HG03196 (cell line): ENCODE measurements at regions not wholly inside any gene's neighbourhood (a gene's known extent, or its start where the extent isn't known, plus 50 kb on each side); places are given as distances from the start of the nearest gene placed in this dataset.
"Not testable (repeated sequence)": the region's sequence is repeated elsewhere in the genome, so short reads cannot be mapped to it uniquely, and the experiment has no call there.

Experiments
- ATAC-seq: cut with Tn5 transposase; IDR thresholded peaks from one replicate; pipeline ENCODE4 v1.9.1; 2021; ENCODE audit not compliant: unreplicated experiment

DNA sequence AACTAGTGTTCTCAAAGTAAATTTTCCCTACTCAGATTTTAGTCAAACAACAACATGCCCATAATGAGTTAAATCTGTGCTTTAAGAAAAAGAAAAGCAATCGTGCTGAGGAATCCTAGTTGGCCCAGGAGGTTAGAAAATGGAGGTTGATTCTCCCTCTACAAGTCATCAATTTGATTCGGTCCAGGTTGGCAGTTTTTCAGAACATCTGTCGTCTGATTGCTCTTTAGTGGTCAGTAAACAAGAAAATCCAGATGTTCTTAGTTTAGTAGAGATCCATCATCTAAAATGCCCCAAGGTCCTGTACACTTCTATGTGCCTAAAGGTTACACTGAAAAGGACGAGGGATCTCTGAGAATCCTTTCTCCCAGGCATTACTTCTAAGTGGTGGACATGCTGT is 659.2 kb downstream of the MTRR start:
- ATAC-seq, result no peak

DNA sequence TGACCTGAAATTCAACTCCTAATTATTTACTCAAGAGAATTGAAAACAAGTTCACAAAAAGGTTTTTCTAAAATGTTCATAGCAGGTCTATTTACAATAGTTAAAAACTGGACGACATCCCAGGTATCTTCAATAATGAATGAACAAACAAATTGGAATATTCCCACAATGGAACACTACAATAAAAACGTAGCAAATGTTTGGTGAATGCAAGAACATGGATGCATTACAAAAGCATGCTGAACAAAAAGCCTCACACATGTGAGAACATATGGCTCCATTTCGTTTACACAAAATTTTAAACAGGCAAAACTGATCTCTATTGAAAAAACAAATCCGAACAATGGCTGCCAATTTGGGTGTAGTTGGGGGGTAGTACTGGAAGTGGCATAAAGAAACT is 669.9 kb downstream of the MTRR start:
- no peak for ATAC-seq

DNA sequence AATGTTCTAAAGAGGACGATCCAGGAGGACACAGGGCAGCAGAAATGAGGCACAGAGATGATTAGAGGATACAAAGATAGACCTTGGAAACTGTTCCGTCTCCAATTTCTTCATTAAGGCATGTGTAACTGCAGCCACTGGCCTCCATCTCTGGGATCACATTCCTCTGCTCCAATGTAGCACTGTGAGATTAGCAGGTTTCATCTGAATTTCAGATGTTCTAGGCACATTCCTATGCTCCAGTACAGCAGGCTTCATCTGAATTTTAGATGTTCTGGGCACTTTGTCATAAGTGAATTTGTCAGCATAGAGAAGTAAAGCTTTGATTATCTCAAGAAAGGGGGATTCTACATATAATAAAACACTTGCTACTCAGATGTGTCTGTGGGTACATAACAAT is 671.4 kb downstream of the MTRR start:
- ATAC-seq, result no peak

DNA sequence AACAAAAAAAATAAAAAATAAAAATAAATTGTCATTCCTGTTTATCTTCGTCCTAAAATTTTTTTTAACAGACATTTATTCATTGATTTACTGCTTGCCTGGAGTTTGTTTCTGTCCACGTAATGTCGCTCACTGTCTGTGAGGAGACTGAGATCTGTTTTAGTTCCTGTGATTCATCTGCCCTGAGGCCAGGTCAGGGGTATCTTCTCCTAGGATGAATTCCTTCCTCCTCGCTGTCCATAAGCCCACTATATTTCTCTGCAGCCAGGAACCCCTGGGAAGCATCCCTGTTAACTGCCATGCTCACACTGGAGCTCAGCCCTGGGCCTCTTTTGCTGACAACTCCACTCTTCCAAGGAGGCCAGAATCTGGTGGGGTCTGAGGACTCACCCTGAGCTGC is 682.0 kb downstream of the MTRR start:
- no peak for ATAC-seq

DNA sequence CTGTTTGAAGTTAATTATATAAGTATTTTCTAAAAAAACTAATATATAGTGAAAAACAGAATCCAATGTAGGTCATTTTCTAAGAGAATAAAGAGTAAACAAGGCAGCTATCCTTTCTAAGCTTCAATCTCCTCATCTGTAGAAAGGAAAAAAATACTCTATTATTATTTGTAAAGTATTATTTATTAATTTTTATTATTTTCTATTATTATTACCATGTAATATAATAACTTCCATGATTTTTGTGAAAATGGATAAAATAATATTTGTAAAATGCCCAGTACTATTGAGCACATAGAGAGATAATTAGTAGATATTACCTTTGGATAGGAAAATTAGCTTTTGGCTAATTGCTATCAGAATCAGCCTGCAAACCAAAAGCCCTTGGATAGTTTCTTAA is 684.4 kb downstream of the MTRR start:
- ATAC-seq, result no peak

DNA sequence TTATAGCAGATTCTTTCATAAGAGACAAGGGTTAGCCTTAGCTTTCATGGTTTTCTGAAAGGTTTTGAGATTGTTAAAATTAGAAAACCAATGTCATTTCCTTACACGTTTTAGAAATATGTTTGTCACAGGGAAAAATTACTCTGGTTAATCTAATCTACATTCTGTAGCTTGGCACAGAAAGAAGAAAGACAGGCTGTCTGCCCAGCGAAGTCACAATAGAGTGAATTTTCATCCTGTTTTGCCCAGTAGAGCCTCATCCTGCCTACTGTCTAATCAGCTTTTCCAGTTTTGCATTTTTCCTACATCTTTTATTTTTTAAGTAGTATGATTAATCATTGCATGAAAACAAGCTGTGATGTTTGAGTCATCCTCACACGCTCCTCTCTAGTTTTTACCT is 688.8 kb downstream of the MTRR start:
- no peak for ATAC-seq

DNA sequence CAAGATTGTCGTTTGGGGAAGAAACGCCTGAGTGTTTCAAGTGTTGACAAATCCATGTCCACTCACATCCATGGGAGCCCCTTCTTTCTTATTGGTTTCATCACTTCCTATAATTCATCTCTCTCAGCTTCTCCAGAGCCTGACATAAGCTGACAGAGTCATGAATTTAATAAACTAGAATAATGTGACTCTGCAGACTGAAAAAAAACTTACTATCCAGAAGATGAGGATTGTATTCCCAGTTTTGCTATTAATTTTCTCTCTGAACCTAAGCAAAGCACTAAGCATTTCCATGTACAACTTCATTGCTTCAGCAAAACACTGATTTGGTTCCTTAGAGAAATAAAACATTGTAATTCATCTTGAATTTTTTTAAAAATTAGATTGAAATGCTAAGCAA is 691.8 kb downstream of the MTRR start:
- ATAC-seq, result no peak

DNA sequence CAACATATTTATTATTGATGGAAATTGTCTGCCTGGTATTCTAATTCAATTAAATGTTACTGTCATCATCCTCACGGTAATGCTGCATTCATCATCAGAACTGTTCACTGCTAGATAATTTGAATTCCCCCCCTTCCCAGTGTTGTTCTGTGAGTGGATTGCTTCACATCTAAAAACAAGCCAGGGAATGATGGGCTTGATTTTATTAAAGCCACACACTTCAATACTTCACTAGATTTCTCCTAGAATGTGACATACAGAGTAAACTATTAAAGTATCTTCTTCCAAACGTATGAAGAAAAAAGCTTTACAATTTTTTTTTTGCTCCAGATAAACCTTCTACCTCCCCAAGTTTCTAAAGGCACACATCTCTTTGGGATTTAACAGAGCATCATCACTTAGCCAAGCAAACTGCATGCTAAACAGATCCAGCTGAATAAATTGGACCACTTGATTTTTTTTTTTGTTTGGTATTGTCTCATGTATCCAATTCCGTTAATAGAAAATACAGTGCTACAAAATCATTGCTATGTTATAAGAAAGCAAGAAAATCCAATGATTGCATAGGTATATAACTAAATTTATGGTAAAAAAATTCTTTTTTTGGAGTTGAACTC is 692.4 kb downstream of the MTRR start:
- no peak for ATAC-seq

DNA sequence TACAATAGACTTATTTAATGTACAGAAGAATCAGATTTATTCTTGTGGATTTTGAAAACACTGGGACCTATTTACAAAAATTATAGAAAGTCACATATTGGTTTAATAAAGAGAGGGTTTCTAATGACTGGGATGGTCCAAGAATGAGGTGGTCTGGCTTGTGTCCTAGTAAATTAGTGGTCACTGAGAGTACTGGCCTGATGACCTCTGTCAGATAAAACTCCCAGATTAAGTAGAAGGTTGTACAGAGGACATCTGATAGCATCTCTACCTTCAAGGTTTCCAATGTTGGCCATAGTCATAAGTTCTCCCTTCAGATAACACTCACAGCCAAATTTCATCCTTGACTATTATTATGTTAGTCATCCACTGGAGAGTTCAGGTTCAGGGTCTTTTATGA is 692.9 kb downstream of the MTRR start:
- no peak for ATAC-seq

DNA sequence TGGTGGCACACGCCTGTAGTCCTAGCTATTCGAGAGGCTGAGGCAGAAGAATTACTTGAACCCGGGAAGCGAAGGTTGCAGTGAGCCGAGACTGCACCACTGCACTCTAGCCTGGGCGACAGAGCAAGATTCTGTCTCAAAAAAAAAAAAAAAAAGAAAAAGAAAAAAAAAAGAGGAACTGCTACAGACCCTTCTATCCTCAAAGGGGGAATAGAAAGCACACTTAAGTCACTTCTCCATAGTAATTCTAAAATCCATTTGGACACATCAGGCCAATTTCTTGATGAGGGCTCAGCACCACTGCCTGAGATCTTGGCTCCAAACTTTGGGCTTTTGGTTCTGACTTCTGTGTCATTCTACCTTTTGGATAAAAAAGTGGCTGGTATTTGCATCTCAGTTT is 694.6 kb downstream of the MTRR start:
- ATAC-seq, result not testable (repeated sequence)

DNA sequence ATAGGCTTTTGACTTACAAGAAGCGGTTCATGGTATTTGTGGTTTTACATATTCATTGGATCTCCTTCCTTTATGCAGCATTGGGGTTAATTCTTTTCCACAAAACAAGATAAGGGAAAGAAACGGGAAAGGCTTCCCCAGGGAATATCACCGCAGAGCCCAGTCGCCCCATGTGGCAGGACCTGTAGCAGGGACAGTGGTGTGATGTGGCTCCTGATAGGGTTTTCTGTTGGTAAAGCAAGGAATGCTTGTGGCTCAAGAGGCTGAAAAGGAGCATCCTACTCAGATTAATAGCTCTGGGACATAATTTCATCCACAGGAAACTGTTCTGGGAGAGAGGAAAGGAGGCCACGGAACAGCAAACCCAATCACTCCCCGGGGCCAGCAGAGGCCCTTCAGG is 699.9 kb downstream of the MTRR start:
- no peak for ATAC-seq

DNA sequence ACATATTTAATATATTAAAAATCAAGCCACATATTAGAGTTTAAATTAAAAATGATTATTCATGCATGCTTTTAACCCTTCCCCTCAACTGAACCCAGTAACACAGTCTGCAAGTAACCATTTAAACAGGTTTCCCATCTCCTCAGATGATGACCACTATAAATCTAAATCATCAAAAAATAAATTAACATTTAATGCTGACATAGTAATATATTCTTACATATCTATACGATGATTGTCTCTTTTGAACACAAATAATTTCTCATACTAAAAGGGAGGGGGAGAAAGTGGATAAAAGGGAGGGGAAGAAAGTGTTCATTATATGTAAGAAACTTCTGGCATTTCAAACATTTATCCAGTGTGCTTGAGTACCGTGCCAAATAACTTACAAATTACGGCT is 701.6 kb downstream of the MTRR start:
- ATAC-seq, result no peak

DNA sequence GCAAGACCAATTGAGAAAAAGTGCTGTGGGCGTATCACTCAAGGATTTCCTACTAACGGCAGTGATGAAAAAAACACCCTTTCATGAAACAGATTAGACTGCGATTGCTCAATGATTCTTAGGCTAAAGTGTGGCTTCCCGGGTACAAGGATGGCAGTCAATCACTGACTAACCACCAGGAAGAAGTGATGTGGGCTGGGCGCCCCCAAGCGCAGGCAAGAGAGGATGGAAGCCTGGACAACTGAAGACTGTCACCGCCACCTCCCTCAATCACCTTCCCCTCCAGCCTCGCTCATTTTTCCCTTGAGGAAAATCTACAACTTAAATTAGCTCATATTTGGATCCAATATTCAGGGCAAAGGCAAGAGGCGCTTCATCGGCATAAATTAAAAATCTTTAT is 707.2 kb downstream of the MTRR start:
- ATAC-seq, result no peak

DNA sequence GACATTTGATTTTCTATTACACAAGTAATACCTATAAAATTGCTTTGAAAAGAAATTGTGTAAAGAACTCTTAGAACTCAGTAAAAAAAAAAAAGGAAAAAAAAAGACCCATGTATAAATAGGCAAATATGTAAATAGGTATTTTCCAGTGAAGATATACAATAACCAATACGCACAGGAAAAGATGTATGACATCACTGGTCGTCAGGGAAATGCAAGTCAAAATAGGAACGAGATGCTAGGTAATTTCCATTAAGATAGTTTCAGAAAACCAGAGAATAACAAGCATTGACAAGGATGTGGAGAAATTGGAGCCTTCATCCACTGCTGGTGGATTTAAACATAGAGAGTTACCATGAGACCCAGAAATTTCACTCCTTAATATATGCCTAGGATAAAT is 708.8 kb downstream of the MTRR start:
- no peak for ATAC-seq

DNA sequence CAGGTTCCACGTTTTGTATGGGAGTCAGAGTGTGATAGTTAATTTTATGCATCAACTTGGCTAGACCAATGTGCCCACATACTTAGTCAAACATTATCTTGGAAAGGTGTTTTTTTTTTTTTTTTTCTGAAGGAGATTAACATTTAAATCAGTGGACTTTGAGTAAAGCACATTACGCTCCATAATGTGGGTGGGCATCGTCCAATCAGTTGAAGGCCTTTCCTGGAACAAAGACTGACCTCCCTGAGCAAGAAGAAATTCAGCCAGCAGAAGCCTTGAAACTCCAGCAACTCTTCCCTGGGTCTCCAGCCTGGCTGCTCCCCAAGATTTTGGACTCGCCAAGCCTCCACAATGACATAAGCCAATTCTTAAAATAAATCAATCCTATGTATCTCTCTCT is 711.4 kb downstream of the MTRR start:
- ATAC-seq, result no peak

DNA sequence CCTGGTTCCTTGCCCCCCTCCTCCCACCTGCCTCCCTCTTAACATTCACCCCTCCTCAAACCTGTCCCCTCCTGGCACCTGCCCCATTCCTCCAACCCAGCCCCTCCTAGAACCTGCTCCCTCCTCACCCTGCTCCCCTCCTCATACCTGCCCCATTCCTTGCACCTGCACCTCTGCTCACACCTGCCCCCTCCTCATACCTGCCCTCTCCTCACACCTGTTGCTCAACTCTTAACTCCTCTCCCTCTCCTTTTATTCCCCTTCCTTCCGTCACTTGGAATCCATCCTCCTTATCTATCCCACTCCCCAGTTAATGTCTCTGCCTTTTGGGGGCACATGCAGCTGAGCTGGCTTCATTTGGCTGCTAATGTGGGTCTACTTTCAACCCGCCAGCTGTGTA is 712.1 kb downstream of the MTRR start:
- no peak for ATAC-seq

DNA sequence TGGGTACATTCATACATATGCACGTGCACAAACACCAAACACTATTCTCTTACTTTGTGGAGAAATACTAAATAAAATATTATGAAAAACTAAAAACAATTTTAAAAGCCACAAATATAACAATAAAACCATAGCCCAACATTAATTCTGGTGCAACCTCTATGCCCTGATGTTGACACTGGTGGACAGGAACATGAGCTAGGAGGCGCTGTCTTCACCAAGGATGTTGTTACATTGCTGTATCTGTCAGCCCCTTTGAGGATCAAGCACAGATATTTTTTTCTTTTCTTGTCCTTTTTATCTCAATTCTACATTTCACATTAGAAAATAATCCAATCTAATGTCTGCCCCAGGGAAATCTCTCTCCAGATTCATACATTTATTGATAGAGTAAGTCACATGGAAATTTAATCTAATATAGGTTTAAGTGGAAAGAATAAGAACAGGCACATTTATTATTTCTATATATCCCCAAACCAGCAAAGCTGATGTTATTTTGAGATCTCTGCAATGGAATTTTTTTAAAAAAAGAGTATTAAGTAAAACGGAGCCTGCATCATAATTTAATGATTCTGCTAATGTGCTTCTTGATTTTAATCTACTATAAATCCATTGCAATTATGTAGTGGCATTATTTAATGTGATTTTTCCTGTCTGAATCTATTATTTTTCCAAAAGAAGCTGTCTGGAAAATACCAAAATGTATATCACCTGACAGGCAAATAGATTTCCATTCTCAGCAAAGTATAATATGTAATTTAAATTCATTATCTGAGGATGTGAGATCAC is 716.5 kb downstream of the MTRR start:
- no peak for ATAC-seq

DNA sequence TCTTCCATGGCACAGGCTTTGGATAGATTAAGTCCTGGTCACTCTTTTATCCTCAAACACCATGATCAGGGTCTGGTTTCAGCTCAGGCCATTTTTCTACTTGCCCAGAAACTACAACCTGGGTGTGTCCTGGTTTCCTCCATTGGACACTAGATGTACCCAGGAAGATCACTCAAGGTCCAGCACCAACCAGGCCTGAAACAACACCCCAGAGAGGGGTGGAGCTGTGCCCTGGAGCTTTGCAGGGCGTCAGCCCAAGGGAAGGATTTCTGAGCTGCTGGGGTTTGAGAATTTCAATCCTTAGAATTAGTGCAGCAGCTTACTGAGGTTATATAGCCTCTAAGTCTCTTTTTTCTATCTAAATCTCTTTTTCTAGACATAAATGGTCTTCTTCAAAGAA is 722.0 kb downstream of the MTRR start:
- no peak for ATAC-seq

DNA sequence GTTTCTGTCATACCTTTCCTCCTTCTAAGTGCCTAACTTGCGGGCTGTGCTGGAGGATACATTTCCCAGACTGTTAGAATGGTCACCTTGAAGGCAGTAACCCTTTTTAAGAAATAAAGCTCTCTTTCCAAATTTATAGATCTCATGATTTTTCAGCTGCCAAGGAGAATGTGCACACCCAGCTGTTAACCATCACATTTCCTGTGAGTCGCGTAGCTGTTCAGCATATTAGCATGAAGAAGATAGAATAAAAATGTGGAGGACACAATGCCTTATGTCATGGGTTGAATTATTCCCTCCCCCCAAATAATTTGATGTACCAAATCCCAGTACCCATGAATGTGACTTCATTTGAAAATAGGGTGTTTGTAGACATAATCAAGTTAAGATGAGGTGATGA is 729.4 kb downstream of the MTRR start:
- ATAC-seq, result no peak

DNA sequence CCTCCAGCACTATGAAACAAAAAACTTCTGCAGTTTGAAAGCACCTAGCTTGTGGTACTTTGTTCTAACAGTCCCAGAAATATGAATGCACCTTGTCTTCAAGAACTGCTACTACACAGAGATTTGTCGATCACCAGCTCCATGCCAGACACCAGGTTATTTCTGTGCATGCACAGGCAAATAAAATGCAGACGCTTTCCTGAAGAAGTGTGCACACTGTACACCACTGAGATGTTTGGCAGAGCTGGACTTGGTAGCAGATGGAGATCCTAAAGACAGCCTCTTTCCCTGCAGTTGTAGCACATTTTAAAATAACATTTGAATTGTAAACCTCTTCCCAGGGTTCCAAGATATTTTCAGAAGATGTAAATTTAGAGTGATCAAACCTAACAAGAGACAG is 730.0 kb downstream of the MTRR start:
- ATAC-seq, result no peak

DNA sequence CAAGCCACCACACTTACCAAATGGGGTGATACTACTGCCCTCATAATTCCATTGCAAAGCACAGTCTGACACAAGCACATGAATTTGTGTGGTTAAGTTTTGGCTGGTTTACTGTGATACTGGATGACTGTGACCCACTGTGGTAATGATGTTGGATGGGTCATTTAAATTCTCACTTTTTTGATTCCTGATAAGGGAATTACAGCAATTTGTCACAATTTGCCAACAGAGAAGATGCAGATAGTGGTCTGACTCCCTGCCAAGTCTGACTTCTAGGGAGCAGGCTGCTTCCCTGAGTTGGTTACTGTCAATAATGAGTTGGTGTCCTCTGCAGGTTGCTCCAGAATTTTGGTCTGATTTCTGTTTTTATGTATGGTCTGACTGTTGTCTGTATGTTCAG is 731.9 kb downstream of the MTRR start:
- ATAC-seq, result no peak

DNA sequence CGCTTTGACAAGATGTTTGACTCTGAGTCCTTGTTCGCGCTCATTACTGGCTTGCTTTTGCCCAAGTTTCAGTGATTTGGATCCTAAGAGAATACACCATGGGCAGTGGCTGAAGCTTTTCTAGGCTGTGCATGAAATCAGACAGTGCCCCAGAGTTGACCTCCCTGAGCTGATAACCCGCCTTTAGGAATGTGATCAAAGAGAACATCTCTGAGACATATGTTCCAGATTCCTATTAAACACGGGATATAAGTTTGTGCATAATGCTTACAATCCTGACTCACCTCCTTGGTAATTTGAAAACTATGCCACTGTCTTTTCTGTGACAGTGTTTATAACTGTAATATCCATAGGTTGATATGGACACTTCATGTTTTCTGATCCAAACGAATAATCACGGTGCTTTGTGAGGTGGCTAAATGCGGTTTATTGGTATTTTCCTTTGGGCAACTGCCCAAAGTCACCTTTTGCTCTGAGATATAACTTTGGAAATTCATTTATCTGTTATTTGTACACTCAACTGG is 732.9 kb downstream of the MTRR start:
- ATAC-seq, result no peak

DNA sequence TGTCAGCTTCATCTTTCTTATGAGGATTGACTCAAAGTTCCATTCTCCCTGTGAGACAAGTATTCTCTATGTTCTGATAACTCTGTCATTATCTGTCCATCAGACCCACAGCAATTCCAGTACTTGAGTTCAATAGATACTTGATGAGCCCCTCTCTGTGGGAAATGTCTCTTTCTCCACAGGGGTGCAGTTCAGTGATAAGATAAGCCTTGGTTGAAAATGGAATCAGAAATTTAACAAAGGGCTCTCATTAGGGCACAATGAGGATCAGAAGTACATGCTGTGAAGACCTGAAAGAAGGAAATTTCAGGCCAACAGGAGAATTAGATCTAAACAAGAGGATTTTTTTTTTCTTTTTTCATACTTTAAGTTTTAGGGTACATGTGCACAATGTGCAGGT is 737.3 kb downstream of the MTRR start:
- ATAC-seq, result no peak
